SH-SY5Y (cell line): ENCODE measurements at regions not wholly inside any gene's neighbourhood (a gene's known extent, or its start where the extent isn't known, plus 50 kb on each side); places are given as distances from the start of the nearest gene placed in this dataset.

ENCODE experiments used
- GATA2 ChIP-seq: IDR thresholded peaks from 2 replicates; pipeline ENCODE4 v1.6.1; 2011; ENCODE audit warnings: mild to moderate bottlenecking, low read depth, low read length
- GATA3 ChIP-seq: IDR thresholded peaks from 2 replicates; pipeline ENCODE4 v1.6.1; 2011; ENCODE audit warnings: low read depth, mild to moderate bottlenecking, low read length, moderate library complexity

GRCh38 chr2:185306119-185306518 is 432.5 kb upstream of the FSIP2 start:
- no peak for TF ChIP-seq GATA2
- TF ChIP-seq GATA3 = no peak
